CD4-positive, CD25-positive, alpha-beta regulatory T cell (primary cell): ENCODE measurements at regions not wholly inside any gene's neighbourhood (a gene's known extent, or its start where the extent isn't known, plus 50 kb on each side); places are given as distances from the start of the nearest gene placed in this dataset.
A peak's percentile ranks its signal among the peaks of the same experiment; 100 is the strongest.

Experiments used
- ATAC-seq, 2 donors: fragments of 150-1000 bp; cut with Tn5 transposase; one replicate each; pipeline ENCODE4 v1.10.0; 2021; ENCODE audit warnings: low read depth in 2 of 2, moderate number of reproducible peaks in 2 of 2, moderate library complexity in 1 of 2
- DNase-seq, 3 donors: peaks; one replicate each; pipeline versions ENCODE4 v3.0.0 to v3.0.0-alpha.2; 2012 to 2022; ENCODE audit warnings: mixed read lengths in 1 of 3
- H3K27ac ChIP-seq: one replicate; pipeline ENCODE4 v1.7.0; 2013; ENCODE audit warnings: mild to moderate bottlenecking, low read length; ENCODE audit not compliant: insufficient read depth, poor library complexity, severe bottlenecking
- H3K27me3 ChIP-seq: one replicate; pipeline ENCODE4 v1.7.0; 2013; ENCODE audit warnings: low read length; ENCODE audit not compliant: control insufficient read depth, insufficient read depth
- H3K36me3 ChIP-seq: one replicate; pipeline ENCODE4 v1.7.0; 2013; ENCODE audit warnings: mild to moderate bottlenecking, low read length, moderate library complexity; ENCODE audit not compliant: control insufficient read depth, insufficient read depth
- H3K4me1 ChIP-seq: 2 replicates; pipeline ENCODE4 v1.7.0; 2013; ENCODE audit warnings: mild to moderate bottlenecking, low read length; ENCODE audit not compliant: insufficient read depth, control insufficient read depth, poor library complexity, severe bottlenecking
- H3K4me3 ChIP-seq: one replicate; pipeline ENCODE4 v1.7.0; 2013; ENCODE audit warnings: low read depth, mild to moderate bottlenecking, low read length, moderate library complexity
- H3K9me3 ChIP-seq, 2 experiments: 1 replicate in 1 of 2; 2 replicates in 1 of 2; pipeline ENCODE4 v1.7.0; 2013; ENCODE audit warnings: low read length in 2 of 2, mild to moderate bottlenecking in 1 of 2, moderate library complexity in 1 of 2; ENCODE audit not compliant: control insufficient read depth in 2 of 2
- H3K27ac Mint-ChIP-seq, 3 donors: one replicate each; pipeline ENCODE4 v1.8.0; 2020 to 2022; ENCODE audit warnings: mild to moderate bottlenecking in 3 of 3, mixed read lengths in 3 of 3, moderate library complexity in 2 of 3
- H3K27me3 Mint-ChIP-seq: one replicate; pipeline ENCODE4 v1.8.0; 2022; ENCODE audit warnings: mild to moderate bottlenecking, mixed read lengths
- H3K36me3 Mint-ChIP-seq: one replicate; pipeline ENCODE4 v1.8.0; 2020; ENCODE audit warnings: mixed read lengths
- H3K4me1 Mint-ChIP-seq, 4 donors: one replicate each; pipeline ENCODE4 v1.8.0; 2020 to 2022; ENCODE audit warnings: mixed read lengths in 4 of 4, mild to moderate bottlenecking in 1 of 4
- H3K4me3 Mint-ChIP-seq, 4 donors: one replicate each; pipeline ENCODE4 v1.8.0; 2020 to 2022; ENCODE audit warnings: mild to moderate bottlenecking in 4 of 4, mixed read lengths in 4 of 4, moderate library complexity in 3 of 4
- H3K9me3 Mint-ChIP-seq, 7 donors: one replicate each; pipeline ENCODE4 v1.8.0; 2020 to 2022; ENCODE audit warnings: mixed read lengths in 7 of 7, mild to moderate bottlenecking in 3 of 7, moderate library complexity in 2 of 7

DNA sequence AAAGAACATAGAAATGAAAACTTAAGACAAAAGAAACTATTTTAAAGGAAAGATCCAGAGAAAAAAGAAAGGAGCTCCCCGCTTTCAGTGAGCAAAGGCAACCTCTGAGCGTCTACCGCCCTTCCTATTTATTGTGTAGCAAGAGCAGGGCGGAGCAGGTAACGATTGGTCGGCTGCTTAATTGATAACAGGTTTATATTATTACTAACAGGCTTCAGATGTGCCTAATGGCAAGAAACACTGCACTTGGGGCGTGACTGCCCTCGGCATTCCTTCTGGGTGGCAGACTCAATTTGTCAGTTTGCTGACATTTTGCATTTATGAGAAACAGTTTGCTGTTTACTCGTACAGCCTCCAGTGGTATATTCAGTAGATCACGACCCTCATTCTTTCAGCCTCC lies 482.7 kb upstream of the C9orf72 start:
- Mint-ChIP-seq H3K4me3 (no peak overlapping the region), H3K36me3 (no peaks in the 10 kb centered on the region), H3K27me3 (no peaks in the 10 kb centered on the region), H3K4me1 (no peaks in the 10 kb centered on the region), H3K9me3 (peaks cover 0 to 5% (median 0%) of the 10 kb centered on the region in 7 donors), H3K27ac (no peak overlapping the region)
- Histone ChIP-seq H3K27me3 (no peaks in the 10 kb centered on the region), H3K27ac (no peak overlapping the region), H3K36me3 (no peaks in the 10 kb centered on the region), H3K4me1 (no peaks in the 10 kb centered on the region), H3K9me3 (no peaks in the 10 kb centered on the region), H3K4me3 (no peak overlapping the region)
- DNase-seq (no peak), ATAC-seq (no peak)

DNA sequence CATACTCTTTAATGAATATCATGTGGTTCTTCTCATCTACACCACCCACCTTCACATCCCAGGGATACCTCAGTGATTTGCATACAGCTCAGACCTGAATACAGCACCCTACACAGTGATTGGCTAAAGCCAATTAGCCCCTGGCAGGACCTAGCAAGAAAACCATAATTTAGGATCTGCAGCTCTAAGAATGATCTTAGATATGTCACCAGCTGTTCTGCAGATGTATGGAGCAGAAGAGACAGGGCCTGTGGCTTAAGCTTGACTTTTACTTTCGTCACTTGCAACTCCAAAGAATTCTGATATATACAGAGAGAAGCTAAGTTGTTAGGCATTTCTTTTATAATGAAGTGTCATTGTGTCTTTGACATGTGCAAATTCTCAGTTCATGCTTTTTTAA lies 483.2 kb upstream of the C9orf72 start:
- peaks cover 0 to 5% (median 0%) of the 10 kb centered on the region in 7 donors for H3K9me3 Mint-ChIP-seq
- no peaks in the 10 kb centered on the region for H3K9me3 ChIP-seq
- peak overlapping the region in 1 of 3 donors; percentile 69 for H3K27ac Mint-ChIP-seq
- no peak overlapping the region for H3K4me3 Mint-ChIP-seq
- no peaks in the 10 kb centered on the region for H3K4me1 ChIP-seq
- no peak for ATAC-seq
- no peak for DNase-seq
- H3K4me3 ChIP-seq = no peak overlapping the region
- H3K27ac ChIP-seq = no peak overlapping the region
- no peaks in the 10 kb centered on the region for H3K36me3 Mint-ChIP-seq
- no peaks in the 10 kb centered on the region for H3K36me3 ChIP-seq
- H3K4me1 Mint-ChIP-seq = no peaks in the 10 kb centered on the region
- no peaks in the 10 kb centered on the region for H3K27me3 ChIP-seq
- H3K27me3 Mint-ChIP-seq = no peaks in the 10 kb centered on the region

DNA sequence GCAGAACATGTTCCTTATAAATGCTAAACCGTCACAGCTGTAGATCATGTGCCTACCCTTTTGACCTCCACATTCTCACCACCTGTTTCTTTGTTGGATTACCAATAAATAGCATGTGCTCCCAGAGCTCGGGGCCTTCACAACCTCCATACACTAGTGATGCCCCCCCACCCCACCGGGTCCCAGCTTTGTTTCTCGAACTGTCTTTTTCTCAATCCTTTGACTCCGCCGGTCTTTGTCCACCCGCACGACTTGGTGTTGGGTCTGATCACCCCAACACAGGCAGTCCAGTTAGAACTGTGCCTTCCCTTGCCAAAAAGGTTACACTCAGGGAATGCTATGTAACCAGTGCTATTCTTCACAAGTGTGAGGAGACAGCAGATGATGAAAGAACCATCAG lies 485.9 kb upstream of the C9orf72 start:
- Histone ChIP-seq H3K36me3 (no peaks in the 10 kb centered on the region), H3K27me3 (no peaks in the 10 kb centered on the region), H3K4me3 (no peak overlapping the region), H3K27ac (no peak overlapping the region), H3K9me3 (no peaks in the 10 kb centered on the region), H3K4me1 (no peaks in the 10 kb centered on the region)
- H3K27ac Mint-ChIP-seq = no peak overlapping the region
- no peaks in the 10 kb centered on the region for H3K27me3 Mint-ChIP-seq
- H3K9me3 Mint-ChIP-seq = peaks cover 0 to 5% (median 0%) of the 10 kb centered on the region in 7 donors
- DNase-seq = no peak
- H3K4me1 Mint-ChIP-seq = no peaks in the 10 kb centered on the region
- no peaks in the 10 kb centered on the region for H3K36me3 Mint-ChIP-seq
- ATAC-seq = no peak
- H3K4me3 Mint-ChIP-seq = no peak overlapping the region

DNA sequence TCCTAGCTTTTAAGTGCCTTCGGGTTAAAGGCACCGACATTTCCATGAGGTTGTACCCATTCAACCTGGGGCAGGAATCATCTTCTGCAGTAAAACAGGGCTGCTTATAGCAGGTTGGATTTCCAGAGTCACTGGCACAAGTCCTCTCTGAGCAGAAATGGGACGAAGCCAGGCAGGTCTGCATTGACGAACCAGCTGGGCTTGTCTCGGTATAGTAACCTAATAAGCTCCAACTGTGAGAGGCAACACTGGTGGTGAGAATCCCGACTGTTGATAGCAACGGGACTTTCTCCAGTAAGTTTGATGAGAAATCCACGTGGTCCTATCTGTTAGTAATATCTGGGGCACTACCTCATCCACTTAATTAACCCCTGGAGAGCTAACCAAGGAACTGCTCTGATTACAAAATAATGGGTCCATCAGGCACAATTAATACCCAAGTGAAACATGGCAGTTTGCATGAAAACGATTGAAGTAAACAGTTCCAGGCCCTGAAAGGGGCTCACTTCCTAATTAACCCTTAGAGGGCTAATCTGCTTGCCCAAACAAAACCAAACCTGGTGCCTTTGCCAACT lies 491.0 kb upstream of the C9orf72 start:
- Histone ChIP-seq H3K9me3 (no peaks in the 10 kb centered on the region), H3K4me3 (no peak overlapping the region), H3K4me1 (no peaks in the 10 kb centered on the region), H3K27me3 (no peaks in the 10 kb centered on the region), H3K27ac (no peak overlapping the region), H3K36me3 (no peaks in the 10 kb centered on the region)
- H3K4me1 Mint-ChIP-seq = no peaks in the 10 kb centered on the region
- H3K27me3 Mint-ChIP-seq = no peaks in the 10 kb centered on the region
- ATAC-seq (no peak), DNase-seq (no peak)
- peaks cover 0 to 6% (median 0%) of the 10 kb centered on the region in 7 donors for H3K9me3 Mint-ChIP-seq
- no peak overlapping the region for H3K27ac Mint-ChIP-seq
- no peaks in the 10 kb centered on the region for H3K36me3 Mint-ChIP-seq
- H3K4me3 Mint-ChIP-seq = no peak overlapping the region

DNA sequence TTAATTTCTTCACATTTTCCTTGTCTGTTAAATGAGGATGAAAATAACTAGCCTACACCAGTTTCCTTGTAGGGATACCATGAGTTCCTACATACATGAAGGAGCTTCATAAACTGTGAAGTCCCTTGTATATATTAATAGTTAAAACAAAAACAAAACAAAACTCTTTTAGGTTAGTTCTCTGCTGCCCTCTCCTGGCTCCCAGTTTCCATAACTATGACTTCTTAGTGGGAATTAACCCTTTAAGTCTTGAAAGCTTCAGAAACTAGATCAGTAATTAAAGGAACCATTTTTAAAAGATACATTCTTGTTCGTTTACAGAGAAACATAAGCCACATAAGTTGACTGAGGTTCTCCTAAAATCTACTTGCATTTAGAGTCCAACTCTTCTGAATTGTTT lies 500.0 kb upstream of the C9orf72 start:
- ATAC-seq (no peak), DNase-seq (peak in 1 of 3 donors; percentile 8)
- Mint-ChIP-seq H3K27ac (no peak overlapping the region), H3K4me3 (no peak overlapping the region), H3K4me1 (no peaks in the 10 kb centered on the region), H3K27me3 (no peaks in the 10 kb centered on the region), H3K36me3 (no peaks in the 10 kb centered on the region), H3K9me3 (peaks cover 0 to 6% (median 1%) of the 10 kb centered on the region in 7 donors)
- Histone ChIP-seq H3K27ac (no peak overlapping the region), H3K4me3 (no peak overlapping the region), H3K9me3 (no peaks in the 10 kb centered on the region), H3K4me1 (no peaks in the 10 kb centered on the region), H3K36me3 (no peaks in the 10 kb centered on the region), H3K27me3 (no peaks in the 10 kb centered on the region)

DNA sequence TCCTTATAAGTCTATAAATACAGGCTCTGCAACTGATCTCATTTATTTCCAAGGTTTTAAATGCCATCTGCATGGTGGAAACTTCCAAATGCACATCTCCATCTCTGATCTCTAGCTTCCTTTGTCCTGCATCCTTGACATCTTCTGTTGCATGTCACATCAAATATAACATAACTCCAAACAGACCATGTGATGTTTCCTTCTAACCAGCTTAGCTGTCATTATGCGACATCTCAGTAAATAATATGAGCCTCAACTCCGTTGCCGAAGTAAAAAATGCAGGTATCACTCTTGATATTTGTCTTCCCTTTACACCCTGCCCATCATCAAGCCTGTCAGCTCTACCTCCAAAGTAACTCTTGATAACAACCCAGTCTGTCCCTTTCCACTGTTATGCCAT lies 506.4 kb upstream of the C9orf72 start:
- DNase-seq = no peak
- H3K9me3 Mint-ChIP-seq = peaks cover 0 to 7% (median 0%) of the 10 kb centered on the region in 7 donors
- Histone ChIP-seq H3K27ac (no peak overlapping the region), H3K9me3 (no peaks in the 10 kb centered on the region), H3K4me3 (no peak overlapping the region), H3K36me3 (no peaks in the 10 kb centered on the region), H3K4me1 (no peaks in the 10 kb centered on the region), H3K27me3 (no peaks in the 10 kb centered on the region)
- H3K4me3 Mint-ChIP-seq = no peak overlapping the region
- H3K4me1 Mint-ChIP-seq = no peaks in the 10 kb centered on the region
- no peak overlapping the region for H3K27ac Mint-ChIP-seq
- H3K27me3 Mint-ChIP-seq = no peaks in the 10 kb centered on the region
- H3K36me3 Mint-ChIP-seq = no peaks in the 10 kb centered on the region
- no peak for ATAC-seq

DNA sequence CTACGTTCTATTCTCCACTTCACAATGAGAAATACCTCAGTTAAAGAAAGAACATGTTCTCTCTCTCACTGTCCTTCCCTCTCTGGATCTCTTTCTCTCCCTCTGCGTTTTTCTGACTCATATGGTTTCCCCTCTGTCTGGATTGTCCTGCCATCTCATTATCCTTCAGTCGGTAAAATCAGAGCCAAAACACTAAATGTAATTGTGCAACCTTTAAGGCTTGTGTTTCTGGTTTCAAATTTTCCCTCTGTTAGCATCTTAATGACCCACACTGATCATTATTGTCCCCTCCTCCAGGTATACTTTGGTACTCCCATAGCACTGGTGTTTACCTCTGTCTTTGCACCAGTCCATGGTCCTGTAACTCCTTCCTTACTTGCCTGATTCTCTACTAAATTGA lies 509.4 kb upstream of the C9orf72 start:
- no peak overlapping the region for H3K27ac ChIP-seq
- Mint-ChIP-seq H3K4me3 (no peak overlapping the region), H3K4me1 (no peaks in the 10 kb centered on the region), H3K27ac (no peak overlapping the region), H3K9me3 (peaks cover 0 to 10% (median 1%) of the 10 kb centered on the region in 7 donors), H3K27me3 (no peaks in the 10 kb centered on the region), H3K36me3 (no peaks in the 10 kb centered on the region)
- H3K4me3 ChIP-seq = no peak overlapping the region
- H3K36me3 ChIP-seq = no peaks in the 10 kb centered on the region
- no peaks in the 10 kb centered on the region for H3K27me3 ChIP-seq
- H3K9me3 ChIP-seq = no peaks in the 10 kb centered on the region
- no peaks in the 10 kb centered on the region for H3K4me1 ChIP-seq
- DNase-seq (no peak), ATAC-seq (no peak)

DNA sequence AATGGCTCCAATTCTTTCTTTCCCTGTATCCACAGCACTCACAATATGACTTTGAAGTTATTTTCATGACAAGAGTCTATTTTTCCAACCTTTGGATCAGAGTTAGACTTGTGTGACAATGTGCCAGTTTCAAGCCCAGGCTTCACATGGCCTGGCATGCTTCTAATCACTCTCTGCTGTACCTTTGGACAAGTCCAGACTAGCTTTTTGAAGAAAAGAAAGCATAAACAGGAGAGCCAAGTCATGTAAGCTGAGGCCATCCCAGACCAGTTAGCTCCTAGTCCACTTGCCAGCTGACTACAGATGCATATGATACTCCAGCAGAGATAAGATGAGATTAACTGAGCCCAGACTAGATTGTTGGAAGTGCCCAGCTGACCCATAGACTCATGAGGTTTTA lies 513.6 kb upstream of the C9orf72 start:
- no peak for ATAC-seq

More for the DNA sequence above, 513.6 kb upstream of the C9orf72 start:
- Mint-ChIP-seq H3K27me3 (no peaks in the 10 kb centered on the region), H3K4me1 (no peaks in the 10 kb centered on the region), H3K27ac (no peak overlapping the region), H3K36me3 (no peaks in the 10 kb centered on the region), H3K4me3 (no peak overlapping the region), H3K9me3 (peaks cover 1 to 12% (median 4%) of the 10 kb centered on the region in 7 donors)
- H3K4me3 ChIP-seq = no peak overlapping the region
- DNase-seq = no peak
- no peaks in the 10 kb centered on the region for H3K9me3 ChIP-seq
- no peaks in the 10 kb centered on the region for H3K27me3 ChIP-seq
- no peaks in the 10 kb centered on the region for H3K36me3 ChIP-seq
- H3K4me1 ChIP-seq = no peaks in the 10 kb centered on the region
- no peak overlapping the region for H3K27ac ChIP-seq
